ENCODE measurements at regions not wholly inside any gene's neighbourhood (a gene's known extent, or its start where the extent isn't known, plus 50 kb on each side); places are given as distances from the start of the nearest gene placed in this dataset.

GRCh38 chr22:49712195-49712791, 115.4 kb downstream of the BRD1 start (continued):
- no peak for TF ChIP-seq HMGXB4 (CRISPR knock-in tag; IDR thresholded peaks at IDR 0.05; ENCODE audit: borderline replicate concordance in 1 of 2, low read depth in 1 of 2)
- 0 out of 2 replicates have a peak, but pooled peaks have one; percentile 29 for TF ChIP-seq ZBTB25 (CRISPR knock-in tag; IDR thresholded peaks at IDR 0.05)
- no peak for TF ChIP-seq CHCHD3 (CRISPR knock-in tag; IDR thresholded peaks at IDR 0.05)
- no peak for TF ChIP-seq ZBTB40 (IDR thresholded peaks at IDR 0.05)
- no peak for TF ChIP-seq ZBTB40 (CRISPR knock-in tag; IDR thresholded peaks at IDR 0.05)
- no peak for TF ChIP-seq GATAD1 (CRISPR knock-in tag; IDR thresholded peaks at IDR 0.05)
- no peak for TF ChIP-seq PREB (CRISPR knock-in tag; IDR thresholded peaks at IDR 0.05)
- TF ChIP-seq PRDM15 (CRISPR knock-in tag; IDR thresholded peaks at IDR 0.05): 0 out of 2 replicates have a peak, but pooled peaks have one; percentile 39
- TF ChIP-seq SP140L (CRISPR knock-in tag; IDR thresholded peaks at IDR 0.05; ENCODE audit: borderline replicate concordance): 0 out of 2 replicates have a peak, but pooled peaks have one; percentile 75
- TF ChIP-seq AKAP8 (CRISPR knock-in tag; IDR thresholded peaks at IDR 0.05): no peak
- no peak for TF ChIP-seq SP4 (CRISPR knock-in tag; IDR thresholded peaks at IDR 0.05)
- no peak for TF ChIP-seq ZNF737 (CRISPR knock-in tag; IDR thresholded peaks at IDR 0.05; ENCODE audit: borderline replicate concordance)

Measured in HepG2 (cell line).